Activated CD4-positive, alpha-beta T cell treated with anti-CD3 and anti-CD28 coated beads, Interleukin-2, Interleukin-4, amounts not matched to agents 100 ng/mL and 50 ng/mL, durations not matched to agents 16 hours and 8 hours (primary cell): ENCODE measurements at regions not wholly inside any gene's neighbourhood (a gene's known extent, or its start where the extent isn't known, plus 50 kb on each side); places are given as distances from the start of the nearest gene placed in this dataset.
"Not testable (repeated sequence)": the region's sequence is repeated elsewhere in the genome, so short reads cannot be mapped to it uniquely, and the experiment has no call there.

Source experiments
- DNase-seq: peaks from one replicate; pipeline ENCODE4 v3.0.0-alpha.2; 2020; ENCODE audit warnings: low spot score

DNA sequence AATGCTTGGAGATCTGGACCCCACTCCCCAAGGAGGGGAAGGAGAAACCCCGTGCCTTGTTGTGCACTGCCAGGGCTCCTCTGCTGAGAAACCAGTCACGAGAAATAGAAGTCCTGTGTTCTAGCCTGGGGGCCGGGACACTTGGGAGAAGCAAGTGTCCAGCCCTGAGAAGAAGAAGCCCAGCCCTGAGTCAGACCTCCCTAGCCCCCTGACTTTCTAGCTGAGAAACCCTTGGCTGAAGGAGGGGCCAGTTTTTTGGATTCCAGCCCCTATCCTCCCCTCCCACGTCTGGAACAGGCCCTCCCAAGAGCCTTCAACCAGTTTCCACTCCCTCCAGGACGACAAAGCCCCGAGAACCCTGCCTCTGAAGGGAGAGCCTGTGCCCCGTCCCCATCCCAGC lies 100.5 kb downstream of the NAV1 start:
- no peak for DNase-seq

DNA sequence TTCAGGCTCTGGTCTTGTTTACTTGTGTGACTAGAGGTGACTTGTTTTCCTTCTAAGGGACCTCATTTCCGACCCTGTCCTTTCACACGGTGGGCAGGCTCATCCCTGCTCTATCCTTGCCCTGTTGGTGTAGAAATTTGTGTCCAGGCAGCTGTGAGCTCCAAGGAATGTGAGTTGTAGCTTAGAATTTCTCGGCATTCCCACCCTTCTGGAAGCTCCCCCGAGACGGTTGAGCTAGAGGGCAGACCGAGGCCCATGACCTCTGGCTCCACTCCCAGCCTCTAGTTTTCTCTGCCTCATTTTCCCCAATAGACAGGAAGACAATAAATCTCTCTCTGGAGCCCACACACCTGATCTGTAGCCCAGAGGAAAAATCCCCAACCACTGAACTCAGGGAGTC lies 100.9 kb downstream of the NAV1 start:
- no peak for DNase-seq

DNA sequence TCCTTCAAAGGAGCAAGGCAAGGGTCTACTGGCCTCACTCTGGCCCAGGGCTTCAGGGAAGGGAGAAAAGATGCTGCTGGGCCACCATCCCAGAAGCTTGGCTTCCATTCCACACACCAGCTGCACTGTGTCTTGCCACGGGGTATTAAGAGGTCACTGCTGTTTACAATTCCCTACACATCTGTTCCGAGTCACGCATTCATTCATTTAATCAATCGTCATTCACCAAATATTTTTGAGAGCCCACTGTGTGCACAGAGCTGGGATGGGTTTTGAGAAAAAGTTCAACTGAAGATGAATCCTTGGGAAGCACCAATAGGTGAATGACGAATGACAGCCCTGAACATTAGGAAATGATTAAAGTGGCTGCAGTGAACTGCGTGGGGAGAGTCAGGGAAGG lies 101.7 kb downstream of the NAV1 start:
- no peak for DNase-seq

DNA sequence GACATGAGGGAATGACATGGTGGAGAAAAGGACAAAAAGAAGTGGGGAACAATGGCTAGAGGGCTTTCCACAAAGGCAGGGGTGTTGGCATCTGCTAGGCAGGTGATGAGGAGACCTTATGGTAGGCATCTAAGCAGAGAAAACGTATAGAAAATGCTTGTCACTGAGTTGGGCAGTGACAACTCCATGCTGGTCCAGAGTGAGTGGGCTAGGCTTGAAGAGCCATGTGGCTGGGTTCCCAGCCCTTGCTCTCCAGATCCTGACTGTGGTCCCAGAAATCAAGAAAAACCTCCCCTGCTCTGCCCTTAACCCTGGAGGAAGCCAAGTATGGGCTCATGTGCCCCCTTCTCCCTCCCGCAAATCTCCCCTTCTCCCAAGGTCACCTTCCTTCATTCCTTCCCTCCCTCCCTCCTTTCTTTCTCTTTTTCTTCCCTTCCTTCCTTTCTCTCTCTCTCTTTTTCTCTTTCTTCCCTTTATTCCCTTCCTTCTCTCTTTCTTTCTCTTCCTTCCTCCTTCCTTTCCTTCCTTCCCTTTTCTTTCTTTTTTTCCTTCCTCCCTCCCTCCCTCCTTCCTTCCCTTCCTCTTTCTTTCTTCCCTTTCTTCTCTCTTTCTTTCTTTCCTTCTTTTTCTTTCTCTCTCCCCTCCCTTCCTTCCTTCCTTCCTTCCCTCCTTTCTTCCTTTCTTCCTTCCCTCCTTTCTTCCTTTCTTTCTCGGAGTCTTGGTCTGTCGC lies 102.8 kb downstream of the NAV1 start:
- no peak for DNase-seq

DNA sequence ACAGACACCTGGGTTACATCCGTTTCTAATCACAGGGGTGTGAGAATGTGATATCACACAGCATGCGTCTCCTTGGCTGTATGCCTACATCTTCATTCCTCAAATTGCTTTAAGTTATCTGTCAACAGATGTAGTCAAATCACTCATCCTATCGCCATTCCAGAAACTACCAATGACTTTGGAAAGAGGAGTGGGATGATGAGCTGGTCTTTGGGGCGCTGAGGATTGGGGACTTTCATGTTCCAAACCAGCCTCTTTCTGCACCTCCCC lies 104.8 kb downstream of the NAV1 start:
- no peak for DNase-seq

DNA sequence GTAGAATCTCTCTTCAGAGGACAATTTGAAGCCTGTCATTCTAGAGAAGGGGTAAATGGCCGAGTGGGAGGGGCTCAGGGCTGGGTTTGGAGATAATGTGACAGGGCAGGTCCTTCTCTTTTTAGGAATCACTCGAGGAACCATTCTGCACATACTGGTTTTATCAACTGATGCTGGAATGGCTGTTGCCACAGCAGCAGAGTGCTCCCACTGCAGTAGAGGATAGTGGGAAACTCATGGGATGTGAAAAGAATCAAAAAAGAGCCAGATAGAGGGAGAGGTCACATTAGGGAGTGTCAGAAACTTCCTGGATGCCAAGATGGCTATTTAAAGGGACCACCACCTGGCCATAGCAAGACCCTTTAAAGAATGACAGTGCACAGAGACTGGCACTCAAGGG lies 105.3 kb downstream of the NAV1 start:
- DNase-seq, result no peak

DNA sequence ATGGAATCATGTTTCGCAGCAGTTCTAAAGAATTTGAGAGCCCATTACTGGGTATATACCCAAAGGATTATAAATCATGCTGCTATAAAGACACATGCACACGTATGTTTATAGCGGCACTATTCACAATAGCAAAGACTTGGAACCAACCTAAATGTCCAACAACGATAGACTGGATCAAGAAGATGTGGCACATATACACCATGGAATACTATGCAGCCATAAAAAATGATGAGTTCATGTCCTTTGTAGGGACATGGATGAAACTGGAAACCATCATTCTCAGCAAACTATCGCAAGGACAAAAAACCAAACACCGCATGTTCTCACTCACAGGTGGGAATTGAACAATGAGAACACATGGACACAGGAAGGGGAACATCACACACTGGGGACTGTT lies 106.1 kb downstream of the NAV1 start:
- DNase-seq, result not testable (repeated sequence)

DNA sequence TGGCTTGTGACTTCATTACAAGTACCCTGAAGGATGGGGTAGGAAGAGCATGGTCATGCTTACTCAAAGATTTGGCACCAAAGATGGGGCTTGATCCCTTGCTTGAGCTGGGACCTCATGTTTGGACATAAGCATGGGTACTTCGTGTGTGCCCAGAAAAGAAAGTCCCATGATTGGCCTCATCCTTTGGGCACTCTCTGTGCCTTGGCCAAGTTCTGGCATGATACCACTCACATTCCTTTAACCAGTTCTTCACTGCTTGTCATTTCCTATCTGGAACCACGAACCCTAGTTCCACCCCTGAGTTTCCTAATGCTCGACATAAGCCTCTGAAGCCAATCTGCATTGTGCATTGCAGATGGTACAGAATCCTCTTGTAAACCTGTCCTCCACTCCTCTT lies 107.0 kb downstream of the NAV1 start:
- DNase-seq, result no peak

DNA sequence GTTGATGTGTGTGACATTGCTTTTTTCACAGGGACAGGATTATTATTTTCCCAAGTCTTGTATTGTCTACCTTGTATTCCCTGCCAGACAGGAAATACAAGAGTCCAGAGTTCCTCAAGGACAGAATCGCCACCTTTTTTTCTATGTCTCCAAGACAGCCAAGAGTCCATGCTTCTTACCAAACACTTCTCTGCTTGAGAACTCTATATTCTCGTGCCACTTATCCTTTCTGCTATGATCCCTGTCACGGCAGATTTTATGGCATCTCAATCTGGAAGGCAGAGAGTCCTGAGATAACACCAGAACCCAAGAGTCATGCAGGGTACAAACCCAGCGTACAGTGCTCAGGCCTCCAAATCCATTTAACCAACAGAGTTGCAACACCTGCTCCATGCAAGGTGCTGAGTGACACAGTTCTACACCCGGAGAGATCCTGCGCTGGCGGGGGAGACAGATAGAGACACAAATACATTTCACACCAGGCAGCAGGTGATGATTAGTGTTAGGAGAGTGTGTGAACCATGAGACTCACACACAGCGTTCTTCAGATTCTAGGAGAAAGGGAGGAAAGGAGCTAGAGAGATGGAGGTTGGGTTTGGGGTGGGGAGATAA lies 107.6 kb downstream of the NAV1 start:
- DNase-seq, result no peak

DNA sequence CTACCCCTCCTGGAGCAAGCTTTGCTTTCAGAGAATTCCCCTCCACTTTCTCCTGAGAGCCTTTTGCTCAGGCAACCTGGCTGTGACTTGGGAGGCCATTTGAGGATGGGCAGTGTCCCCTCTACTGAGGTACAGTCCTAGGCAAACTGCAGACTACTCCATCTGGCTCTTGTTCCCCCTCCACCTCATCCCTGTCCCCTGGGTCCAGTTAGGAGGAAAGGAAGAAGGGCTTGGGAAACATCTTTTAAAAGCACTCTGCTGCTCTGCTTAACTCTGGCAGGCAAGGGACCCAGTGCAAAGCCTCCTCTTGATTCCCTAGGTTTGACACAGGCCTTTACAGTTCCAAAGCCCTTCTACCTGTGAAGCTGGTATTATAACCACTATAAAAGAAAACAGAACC lies 108.2 kb downstream of the NAV1 start:
- no peak for DNase-seq

DNA sequence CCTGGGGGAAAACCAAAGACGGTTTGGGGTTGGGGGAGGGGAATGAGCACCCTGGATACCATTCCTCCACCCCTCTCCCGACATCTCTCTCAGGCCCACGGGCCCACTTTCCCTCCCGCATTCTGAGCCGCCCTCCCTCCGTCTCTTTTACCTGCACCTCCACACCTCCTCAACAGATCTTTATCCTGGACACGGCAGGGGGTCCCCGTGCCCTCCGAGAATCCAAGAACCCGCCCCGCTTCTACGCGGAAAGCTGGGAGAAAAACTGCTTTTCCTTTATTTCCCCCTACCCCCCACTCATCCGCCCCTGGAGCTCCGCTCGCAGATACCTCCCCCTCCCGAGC lies 108.8 kb downstream of the NAV1 start:
- no peak for DNase-seq

DNA sequence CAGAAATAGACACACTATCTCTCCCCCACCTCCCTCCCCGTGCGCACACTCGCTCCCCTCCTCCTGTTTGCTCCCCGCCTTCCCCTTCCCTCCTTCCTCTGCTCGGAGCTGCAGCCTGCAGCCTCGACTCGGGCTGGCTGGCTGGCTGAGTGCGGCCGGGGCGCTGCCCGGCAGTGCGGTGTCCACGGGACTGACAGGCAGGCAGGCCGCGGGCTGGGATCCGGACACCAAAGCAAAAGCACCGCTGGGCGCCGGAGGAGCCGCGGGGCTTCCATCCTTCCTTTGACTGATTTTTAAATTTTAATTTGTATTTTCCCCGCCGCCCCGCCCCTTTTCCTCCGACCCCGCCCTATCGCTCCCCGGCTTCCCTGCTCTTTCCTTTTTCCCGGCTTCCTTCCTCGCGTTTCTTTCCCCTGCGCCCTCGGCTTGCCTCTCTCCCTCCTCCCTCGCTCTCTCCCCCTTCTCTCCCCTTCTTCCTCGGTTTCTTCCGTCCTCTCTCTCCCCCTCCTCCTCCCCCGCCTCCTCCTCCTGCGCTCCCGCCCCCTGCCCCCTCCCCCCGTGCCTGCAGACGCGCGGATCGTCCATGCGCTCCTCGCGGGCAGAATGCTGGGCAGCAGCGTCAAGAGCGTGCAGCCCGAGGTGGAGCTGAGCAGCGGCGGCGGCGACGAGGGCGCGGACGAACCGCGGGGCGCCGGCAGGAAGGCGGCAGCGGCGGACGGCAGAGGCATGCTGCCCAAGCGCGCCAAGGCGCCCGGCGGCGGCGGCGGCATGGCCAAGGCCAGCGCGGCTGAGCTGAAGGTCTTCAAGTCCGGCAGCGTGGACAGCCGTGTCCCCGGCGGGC lies 109.4 kb downstream of the NAV1 start:
- DNase-seq, result no peak

DNA sequence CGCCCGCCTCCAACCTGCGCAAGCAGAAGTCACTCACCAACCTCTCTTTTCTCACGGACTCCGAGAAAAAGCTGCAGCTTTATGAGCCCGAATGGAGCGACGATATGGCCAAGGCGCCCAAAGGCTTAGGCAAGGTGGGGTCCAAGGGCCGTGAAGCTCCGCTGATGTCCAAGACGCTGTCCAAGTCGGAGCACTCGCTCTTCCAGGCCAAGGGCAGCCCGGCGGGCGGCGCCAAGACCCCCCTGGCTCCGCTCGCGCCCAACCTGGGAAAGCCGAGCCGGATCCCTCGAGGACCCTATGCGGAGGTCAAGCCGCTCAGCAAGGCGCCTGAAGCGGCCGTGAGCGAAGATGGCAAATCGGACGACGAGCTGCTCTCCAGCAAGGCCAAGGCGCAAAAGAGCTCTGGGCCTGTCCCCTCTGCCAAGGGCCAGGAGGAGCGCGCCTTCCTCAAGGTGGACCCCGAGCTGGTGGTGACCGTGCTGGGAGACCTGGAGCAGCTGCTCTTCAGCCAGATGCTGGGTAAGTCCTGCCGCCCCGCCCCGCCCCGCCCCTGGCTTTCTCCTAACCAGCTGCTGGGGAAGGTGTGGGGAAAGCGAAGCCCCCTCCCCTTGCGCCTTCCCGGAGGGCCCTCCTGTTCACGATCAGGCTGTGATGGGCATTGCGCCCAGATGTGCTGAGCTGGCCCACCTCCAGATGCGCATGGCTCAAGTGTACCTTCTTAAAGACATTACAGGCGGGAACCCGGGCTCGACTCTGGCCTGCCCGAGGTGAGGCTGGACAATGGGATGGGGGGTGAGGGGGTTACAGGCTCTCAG lies 110.2 kb downstream of the NAV1 start:
- no peak for DNase-seq

DNA sequence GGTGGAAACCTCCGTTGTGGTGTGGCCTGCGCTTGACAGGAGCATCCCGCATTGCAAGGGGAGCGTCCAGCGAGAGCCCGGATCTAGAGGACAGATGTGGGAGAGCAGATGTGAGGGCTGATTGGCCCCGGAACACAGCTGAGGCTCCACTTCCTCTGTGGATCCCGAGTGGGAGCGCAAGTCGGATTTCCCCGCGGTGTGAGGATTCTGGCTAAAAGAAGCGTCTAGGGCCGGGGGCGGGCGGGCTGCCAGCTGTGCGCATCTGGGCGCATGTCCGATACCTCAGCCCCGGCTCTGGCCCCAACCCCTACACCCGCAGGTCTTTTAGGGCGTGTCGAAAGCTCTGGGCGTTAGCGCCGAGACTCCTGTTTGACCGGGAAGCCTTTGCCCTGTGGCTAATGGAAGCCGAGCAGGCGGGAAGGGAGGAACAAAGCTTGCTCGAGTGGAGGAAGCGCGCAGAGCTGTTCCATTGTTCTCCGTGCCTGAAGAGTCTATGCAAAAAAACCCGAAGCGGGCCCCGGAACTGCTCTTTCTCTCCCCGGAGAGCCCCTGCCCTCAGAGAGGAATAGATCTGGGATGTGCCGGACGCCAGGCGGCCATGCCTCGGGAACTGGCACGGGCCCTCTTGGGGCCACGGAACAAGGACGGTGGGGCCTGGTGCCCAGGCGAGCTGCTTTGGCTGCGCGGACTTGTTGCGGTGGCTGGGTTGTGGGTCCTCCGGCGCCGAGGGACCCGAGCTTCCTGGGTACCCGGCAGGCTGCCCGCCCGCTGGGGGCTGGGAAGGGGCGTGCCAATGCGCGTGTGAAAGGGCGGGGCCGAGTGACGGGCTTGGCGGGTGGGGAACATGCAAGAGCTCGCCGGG lies 111.1 kb downstream of the NAV1 start:
- DNase-seq, result no peak

DNA sequence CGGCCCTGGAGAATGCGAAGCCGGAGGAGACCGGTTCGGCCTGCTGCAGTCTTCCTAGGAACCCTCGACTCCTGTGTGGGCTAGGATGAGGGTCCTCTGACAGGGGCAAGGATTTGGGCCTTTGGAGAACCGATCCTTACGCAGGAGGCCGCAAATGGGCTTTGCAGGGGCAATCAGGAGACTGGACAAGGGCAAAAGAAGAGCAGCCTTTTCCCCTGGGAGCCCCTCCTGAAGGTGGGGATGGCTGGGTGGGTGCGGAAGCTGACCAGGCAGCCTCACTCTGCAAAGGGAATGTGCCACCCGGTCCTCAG lies 111.7 kb downstream of the NAV1 start:
- no peak for DNase-seq

DNA sequence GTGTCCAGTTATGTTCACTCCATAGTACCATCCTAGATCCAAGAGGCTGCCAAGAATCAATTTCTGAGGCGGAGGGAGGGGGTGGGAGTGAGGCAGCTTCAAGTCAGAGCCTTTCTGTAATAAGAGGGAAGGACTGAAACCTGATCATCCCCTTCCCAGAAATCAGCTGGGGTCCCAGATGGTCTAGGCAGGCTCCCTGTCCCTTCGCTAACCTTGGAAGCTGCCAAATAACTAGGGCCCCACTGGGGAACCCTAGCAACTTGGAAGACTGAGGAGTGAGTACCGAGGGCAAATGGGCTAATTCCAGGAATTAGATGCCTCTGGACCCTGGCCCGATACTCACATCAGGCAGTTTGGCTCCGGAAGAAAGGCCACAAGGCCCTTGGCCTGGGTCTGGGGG lies 113.3 kb downstream of the NAV1 start:
- DNase-seq, result no peak

DNA sequence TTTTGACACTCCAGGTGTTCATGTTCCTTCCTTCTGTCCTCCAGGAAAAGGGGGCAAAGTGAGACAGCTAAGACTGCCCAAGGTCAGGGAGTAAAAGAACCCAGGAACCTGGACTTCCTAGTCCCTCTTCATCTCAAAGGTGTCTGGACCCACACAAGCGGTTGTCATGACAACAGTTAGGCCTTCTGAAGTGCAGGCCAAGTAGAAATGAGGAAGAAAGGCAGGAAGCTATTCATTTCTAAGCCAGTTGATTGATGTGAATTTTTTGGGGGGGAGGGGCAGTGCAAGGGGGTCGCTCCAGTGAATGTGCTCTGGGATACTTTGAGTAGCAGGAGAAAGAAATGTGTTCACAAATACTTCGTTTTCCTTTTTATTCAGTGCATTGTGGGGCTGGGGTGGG lies 114.3 kb downstream of the NAV1 start:
- DNase-seq, result no peak

DNA sequence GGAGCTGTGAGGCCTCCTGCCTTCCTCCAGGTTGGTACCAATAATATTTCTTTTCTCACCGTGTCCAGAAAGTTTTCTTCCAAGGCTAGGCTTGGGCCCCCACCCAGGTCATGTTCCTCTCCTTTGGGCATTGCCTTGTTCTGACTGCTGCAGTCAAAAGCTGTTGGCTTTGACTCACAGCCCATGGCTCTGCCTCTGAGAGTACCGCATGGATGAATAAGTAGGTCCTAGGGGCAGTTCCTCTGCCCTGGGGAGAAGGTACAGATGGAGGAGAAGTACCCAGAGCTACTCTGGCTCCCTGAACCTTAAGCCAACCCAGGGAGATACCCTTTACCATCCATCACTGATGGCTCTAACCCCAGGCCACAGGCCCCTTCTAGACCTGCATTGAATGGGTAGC lies 115.0 kb downstream of the NAV1 start:
- DNase-seq, result no peak

DNA sequence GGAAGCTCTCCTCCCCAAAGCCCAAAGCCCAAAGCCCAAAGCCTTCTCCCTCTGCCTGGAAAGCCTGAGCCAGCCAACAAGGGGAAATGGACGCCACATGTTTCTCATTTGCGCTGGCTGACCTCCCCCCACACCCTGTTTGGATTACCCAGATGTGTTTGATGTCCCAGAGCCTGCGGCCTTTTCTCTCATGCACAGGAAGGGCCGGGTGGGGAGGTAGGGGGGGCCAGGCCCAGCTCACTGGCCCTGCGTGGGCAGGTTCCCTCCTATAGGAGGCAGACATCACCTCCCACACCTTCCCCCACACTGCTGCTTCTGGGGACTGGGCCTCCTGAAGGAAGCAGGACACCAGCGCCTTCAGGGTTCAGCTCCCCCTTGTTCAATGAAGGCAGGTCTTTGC lies 116.3 kb downstream of the NAV1 start:
- no peak for DNase-seq

DNA sequence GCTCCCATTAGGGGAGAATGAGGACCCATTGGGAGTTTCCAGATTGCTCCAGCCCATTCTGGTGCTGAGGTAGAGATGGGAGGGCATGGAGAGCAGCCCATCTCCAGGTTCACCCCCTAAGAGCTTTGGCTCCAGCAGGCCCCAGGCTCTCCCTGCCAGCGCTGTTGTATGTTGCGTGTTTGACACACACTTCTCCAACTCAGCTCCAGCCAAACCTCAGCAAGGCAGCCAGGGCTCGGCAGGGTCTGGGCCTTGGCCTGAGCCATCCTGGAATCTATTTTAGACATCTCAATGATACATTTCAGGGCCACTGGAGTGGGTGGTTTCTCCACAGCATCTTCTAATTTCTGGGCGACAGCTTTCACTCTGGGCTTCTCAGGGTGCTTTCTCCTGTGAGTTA lies 117.0 kb downstream of the NAV1 start:
- no peak for DNase-seq

DNA sequence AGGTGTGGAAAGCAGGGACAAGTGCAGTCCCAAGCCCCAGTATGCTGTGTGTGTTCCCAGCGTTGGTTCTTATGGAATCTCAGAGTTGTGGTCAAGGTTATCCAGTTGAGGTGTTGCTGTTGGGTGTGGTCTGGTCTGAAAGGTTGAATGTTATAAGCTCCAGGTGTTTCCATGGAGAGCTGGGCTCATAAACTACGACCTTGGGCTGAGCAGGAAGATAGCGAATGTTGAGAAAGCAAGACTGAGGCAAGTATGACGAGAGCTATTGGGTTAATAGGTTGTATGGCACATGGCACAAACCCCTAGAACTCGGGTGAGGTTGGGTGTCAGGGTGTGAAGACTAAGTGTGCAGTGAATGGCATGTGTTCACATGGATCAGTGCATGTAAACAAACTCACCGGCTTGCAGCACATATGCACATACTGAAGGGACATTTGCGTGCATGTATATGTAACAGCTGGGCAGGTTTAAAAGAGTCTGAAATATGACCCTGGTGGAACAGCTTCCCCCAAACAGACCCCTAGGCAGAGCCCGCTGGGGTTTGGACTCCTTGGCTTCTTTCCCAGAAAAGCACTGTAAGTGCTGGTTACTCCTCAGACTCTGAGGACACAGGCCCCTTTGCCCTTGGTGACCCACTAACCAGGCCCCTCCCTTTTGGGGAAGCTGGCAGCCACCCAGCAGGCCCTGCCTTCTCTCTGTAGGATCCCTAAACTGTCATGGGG lies 117.5 kb downstream of the NAV1 start:
- no peak for DNase-seq
